HCT116 (cell line): ENCODE measurements at regions not wholly inside any gene's neighbourhood (a gene's known extent, or its start where the extent isn't known, plus 50 kb on each side); places are given as distances from the start of the nearest gene placed in this dataset.

ENCODE experiments used
- ATAC-seq: fragments of 200-7000 bp; cut with Tn5 transposase; 2 replicates; pipeline ENCODE4 v1.9.1; 2020; ENCODE audit warnings: mild to moderate bottlenecking, moderate library complexity
- BruUV-seq: library from RNA; stranded (reverse); fragments of 400-500 nt; replicated peaks from 2 replicates; lab custom pipeline; 2021; lab: Mats Ljungman, UMichigan
- CTCF ChIA-PET: fragments of 300-600 bp; sonication (Branson Sonifier 250); formaldehyde crosslinking; loops from one replicate; lab custom pipeline; 2021; ENCODE audit warnings: antibody characterized with exemption; lab: Charles Lee
- POLR2A ChIA-PET: fragments of 300-600, 350-600 bp; sonication (Branson Sonifier 250); formaldehyde crosslinking; loops from one replicate; lab custom pipeline; 2021; ENCODE audit warnings: antibody characterized with exemption; lab: Charles Lee
- RAD21 ChIA-PET, 2 experiments: fragments of 300-600 bp; sonication (Branson Sonifier 250); formaldehyde crosslinking; loops; one replicate each; lab custom pipeline; 2023; ENCODE audit warnings: low total read pairs in 2 of 2; ENCODE audit not compliant: uncharacterized antibody in 2 of 2, unreplicated experiment in 2 of 2, low non-redundant PET in 1 of 2; lab: Charles Lee
- DNase-seq: peaks from one replicate; pipeline ENCODE4 v3.0.0-alpha.2; 2010; ENCODE audit warnings: low read depth, low spot score
- H2AFZ ChIP-seq: fragments of 200-600 bp; shearing (Covaris generic), sonication (generic); 2 replicates; pipeline ENCODE4 v1.6.1; 2017; ENCODE audit warnings: low read depth, mixed run types, mixed read lengths, antibody characterized with exemption, low read length; ENCODE audit not compliant: poor library complexity, severe bottlenecking
- H3K27ac ChIP-seq: 2 replicates; pipeline ENCODE4 v1.5.1; 2012; ENCODE audit warnings: low read depth, low read length
- H3K27me3 ChIP-seq: fragments of 200-600 bp; sonication (generic); 2 replicates; pipeline ENCODE4 v1.6.1; 2016; ENCODE audit warnings: mixed run types, low read length, mixed read lengths; ENCODE audit not compliant: insufficient read depth
- H3K36me3 ChIP-seq, 2 experiments: fragments of 200-500 bp in 1 of 2; fragments of 200-600 bp in 1 of 2; sonication (Bioruptor generic) in 1 of 2; sonication (generic) in 1 of 2; 2 replicates each; pipeline versions ENCODE4 v1.5.1 to v1.6.1; 2014 to 2016; ENCODE audit warnings: low read length in 2 of 2, inconsistent platforms in 1 of 2, mixed read lengths in 1 of 2, mixed run types in 1 of 2; ENCODE audit not compliant: insufficient read depth in 2 of 2, control insufficient read depth in 1 of 2
- H3K4me1 ChIP-seq, 2 experiments: fragments of 200-600 bp in 1 of 2; sonication (generic) in 1 of 2; 2 replicates each; pipeline versions ENCODE4 v1.5.1 to v1.6.1; 2012 to 2017; ENCODE audit warnings: low read length in 2 of 2, inconsistent platforms in 1 of 2, mild to moderate bottlenecking in 1 of 2, mixed read lengths in 1 of 2, mixed run types in 1 of 2, moderate library complexity in 1 of 2; ENCODE audit not compliant: insufficient read depth in 2 of 2, control insufficient read depth in 1 of 2
- H3K4me2 ChIP-seq: fragments of 200-600 bp; sonication (generic); 2 replicates; pipeline ENCODE4 v1.6.1; 2017; ENCODE audit warnings: mixed run types, low read length, mixed read lengths
- H3K4me3 ChIP-seq, 2 experiments: fragments of 200-600 bp in 1 of 2; sonication (generic) in 1 of 2; replicated peaks in 1 of 2; 2 replicates each; pipeline ENCODE4 v1.5.1; 2011 to 2016; ENCODE audit warnings: low read length in 2 of 2, control low read depth in 1 of 2, low read depth in 1 of 2, mild to moderate bottlenecking in 1 of 2, mixed read lengths in 1 of 2, mixed run types in 1 of 2
- H3K79me2 ChIP-seq: fragments of 200-600 bp; sonication (generic); 2 replicates; pipeline ENCODE4 v1.6.1; 2017; ENCODE audit warnings: mild to moderate bottlenecking, mixed run types, low read length, moderate library complexity, mixed read lengths; ENCODE audit not compliant: insufficient read depth
- H3K9ac ChIP-seq: fragments of 200-600 bp; sonication (generic); 2 replicates; pipeline ENCODE4 v1.6.1; 2016; ENCODE audit warnings: low read length, mixed read lengths
- H3K9me2 ChIP-seq: fragments of 200-600 bp; sonication (generic), shearing (Covaris generic); 2 replicates; pipeline ENCODE4 v1.6.1; 2017; ENCODE audit warnings: mixed run types, mild to moderate bottlenecking, moderate library complexity; ENCODE audit not compliant: insufficient read depth
- H3K9me3 ChIP-seq, 2 experiments: fragments of 200-500 bp in 1 of 2; fragments of 200-600 bp in 1 of 2; sonication (Bioruptor generic) in 1 of 2; sonication (generic) in 1 of 2; 2 replicates each; pipeline ENCODE4 v1.6.1; 2014 to 2017; ENCODE audit warnings: low read length in 2 of 2, mixed read lengths in 2 of 2, inconsistent platforms in 1 of 2, low read depth in 1 of 2, mild to moderate bottlenecking in 1 of 2, mixed run types in 1 of 2, moderate library complexity in 1 of 2; ENCODE audit not compliant: control insufficient read depth in 1 of 2, insufficient read depth in 1 of 2
- H4K20me1 ChIP-seq: fragments of 200-600 bp; sonication (generic), shearing (Covaris generic); 2 replicates; pipeline ENCODE4 v1.6.1; 2017; ENCODE audit warnings: mixed run types, mild to moderate bottlenecking, moderate library complexity; ENCODE audit not compliant: insufficient read depth
- CEBPB ChIP-seq: IDR thresholded peaks from 2 replicates; pipeline ENCODE4 v1.6.1; 2012; ENCODE audit warnings: low read depth
- EGR1 ChIP-seq: IDR thresholded peaks from 2 replicates; pipeline ENCODE4 v1.6.1; 2012; ENCODE audit warnings: low read depth
- FOSL1 ChIP-seq: IDR thresholded peaks from 2 replicates; pipeline ENCODE4 v1.6.1; 2012; ENCODE audit warnings: low read depth
- JUND ChIP-seq: IDR thresholded peaks from 2 replicates; pipeline ENCODE4 v1.6.1; 2012
- POLR2A ChIP-seq: IDR thresholded peaks from 2 replicates; pipeline ENCODE4 v1.7.0; 2011; ENCODE audit warnings: borderline replicate concordance; ENCODE audit not compliant: insufficient read depth, insufficient read length; ENCODE audit errors: extremely low read depth
- RAD21 ChIP-seq: IDR thresholded peaks from 2 replicates; pipeline ENCODE4 v1.6.1; 2012; ENCODE audit warnings: low read depth, mild to moderate bottlenecking
- SIN3A ChIP-seq: IDR thresholded peaks from 2 replicates; pipeline ENCODE4 v1.6.1; 2012; ENCODE audit warnings: low read depth
- SP1 ChIP-seq: IDR thresholded peaks from 2 replicates; pipeline ENCODE4 v1.6.1; 2012; ENCODE audit warnings: low read depth
- intact Hi-C: fragments of 100-400 bp; cut with micrococcal nuclease; formaldehyde crosslinking; loops from 2 replicates; pipeline ENCODE4 v1.10.0; 2022
- TF ChIP-seq, protein P1 (sequence below), 3 experiments: fragments of 200-600 bp in 1 of 3; sonication (generic) in 1 of 3; IDR thresholded peaks in 2 of 3; conservative IDR thresholded peaks in 1 of 3; 2 replicates each; pipeline ENCODE4 v1.5.1; 2012 to 2017; ENCODE audit warnings: low read depth in 2 of 3, low read length in 2 of 3, antibody characterized with exemption in 1 of 3, borderline replicate concordance in 1 of 3, control low read depth in 1 of 3, mild to moderate bottlenecking in 1 of 3, mixed read lengths in 1 of 3, mixed run types in 1 of 3, moderate library complexity in 1 of 3; ENCODE audit not compliant: insufficient read depth in 1 of 3
- TF ChIP-seq, protein P2 (sequence below): IDR thresholded peaks from 2 replicates; pipeline ENCODE4 v1.6.1; 2012; ENCODE audit warnings: low read depth
- TF ChIP-seq, protein P3 (sequence below): IDR thresholded peaks from 2 replicates; pipeline ENCODE4 v1.6.1; 2012

DNA sequence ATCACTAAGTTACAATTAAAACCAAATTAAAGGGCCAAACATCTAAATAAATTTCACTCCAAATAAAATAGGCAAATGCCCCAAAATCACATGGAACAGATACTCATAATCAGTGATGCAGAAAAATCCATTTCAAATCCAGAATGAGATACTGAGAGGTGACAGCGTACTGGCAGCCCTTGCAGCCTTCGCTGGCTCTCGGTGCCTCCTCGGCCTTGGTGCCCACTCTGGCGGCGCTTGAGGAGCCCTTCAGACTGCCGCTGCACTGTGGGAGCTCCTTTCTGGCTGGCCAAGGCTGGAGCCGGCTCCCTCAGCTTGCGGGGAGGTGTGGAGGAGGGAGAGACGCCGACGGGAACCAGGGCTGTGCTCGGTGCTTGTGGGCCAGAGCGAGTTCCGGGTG, 761.2 kb upstream of the AMELY start:
- POLR2A ChIA-PET = no interaction called here
- BruUV-seq = no TSS peak
- CTCF ChIA-PET = no interaction called here

More for the DNA sequence above, 761.2 kb upstream of the AMELY start:
- no peak overlapping the region for H2AFZ ChIP-seq
- ATAC-seq (no peak), DNase-seq (no peak)
- no peaks in the 10 kb centered on the region for H3K79me2 ChIP-seq
- no peaks in the 10 kb centered on the region for H3K27me3 ChIP-seq
- no peak overlapping the region for H3K4me3 ChIP-seq
- no peak overlapping the region for H3K9ac ChIP-seq
- no peak overlapping the region for H3K4me2 ChIP-seq
- no peak overlapping the region for H3K27ac ChIP-seq
- RAD21 ChIA-PET = no interaction called here
- H3K9me3 ChIP-seq = no peaks in the 10 kb centered on the region
- intact Hi-C loops = no loop called here
- H3K9me2 ChIP-seq = no peaks in the 10 kb centered on the region
- no peaks in the 10 kb centered on the region for H3K4me1 ChIP-seq
- no peaks in the 10 kb centered on the region for H4K20me1 ChIP-seq
- H3K36me3 ChIP-seq = no peaks in the 10 kb centered on the region
- TF ChIP-seq, protein P1, sequence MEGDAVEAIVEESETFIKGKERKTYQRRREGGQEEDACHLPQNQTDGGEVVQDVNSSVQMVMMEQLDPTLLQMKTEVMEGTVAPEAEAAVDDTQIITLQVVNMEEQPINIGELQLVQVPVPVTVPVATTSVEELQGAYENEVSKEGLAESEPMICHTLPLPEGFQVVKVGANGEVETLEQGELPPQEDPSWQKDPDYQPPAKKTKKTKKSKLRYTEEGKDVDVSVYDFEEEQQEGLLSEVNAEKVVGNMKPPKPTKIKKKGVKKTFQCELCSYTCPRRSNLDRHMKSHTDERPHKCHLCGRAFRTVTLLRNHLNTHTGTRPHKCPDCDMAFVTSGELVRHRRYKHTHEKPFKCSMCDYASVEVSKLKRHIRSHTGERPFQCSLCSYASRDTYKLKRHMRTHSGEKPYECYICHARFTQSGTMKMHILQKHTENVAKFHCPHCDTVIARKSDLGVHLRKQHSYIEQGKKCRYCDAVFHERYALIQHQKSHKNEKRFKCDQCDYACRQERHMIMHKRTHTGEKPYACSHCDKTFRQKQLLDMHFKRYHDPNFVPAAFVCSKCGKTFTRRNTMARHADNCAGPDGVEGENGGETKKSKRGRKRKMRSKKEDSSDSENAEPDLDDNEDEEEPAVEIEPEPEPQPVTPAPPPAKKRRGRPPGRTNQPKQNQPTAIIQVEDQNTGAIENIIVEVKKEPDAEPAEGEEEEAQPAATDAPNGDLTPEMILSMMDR (IDR thresholded peaks at IDR 0.05 in 2 of 3, conservative IDR thresholded peaks at IDR 0.05 in 1 of 3; ENCODE audit: borderline replicate concordance in 1 of 3, insufficient read depth in 1 of 3, low read depth in 2 of 3, low read length in 2 of 3) = no peak
- TF ChIP-seq SIN3A (no peak), CEBPB (no peak), FOSL1 (no peak), POLR2A (no peak), EGR1 (no peak), JUND (no peak), RAD21 (no peak), SP1 (no peak)
- TF ChIP-seq, protein P2, sequence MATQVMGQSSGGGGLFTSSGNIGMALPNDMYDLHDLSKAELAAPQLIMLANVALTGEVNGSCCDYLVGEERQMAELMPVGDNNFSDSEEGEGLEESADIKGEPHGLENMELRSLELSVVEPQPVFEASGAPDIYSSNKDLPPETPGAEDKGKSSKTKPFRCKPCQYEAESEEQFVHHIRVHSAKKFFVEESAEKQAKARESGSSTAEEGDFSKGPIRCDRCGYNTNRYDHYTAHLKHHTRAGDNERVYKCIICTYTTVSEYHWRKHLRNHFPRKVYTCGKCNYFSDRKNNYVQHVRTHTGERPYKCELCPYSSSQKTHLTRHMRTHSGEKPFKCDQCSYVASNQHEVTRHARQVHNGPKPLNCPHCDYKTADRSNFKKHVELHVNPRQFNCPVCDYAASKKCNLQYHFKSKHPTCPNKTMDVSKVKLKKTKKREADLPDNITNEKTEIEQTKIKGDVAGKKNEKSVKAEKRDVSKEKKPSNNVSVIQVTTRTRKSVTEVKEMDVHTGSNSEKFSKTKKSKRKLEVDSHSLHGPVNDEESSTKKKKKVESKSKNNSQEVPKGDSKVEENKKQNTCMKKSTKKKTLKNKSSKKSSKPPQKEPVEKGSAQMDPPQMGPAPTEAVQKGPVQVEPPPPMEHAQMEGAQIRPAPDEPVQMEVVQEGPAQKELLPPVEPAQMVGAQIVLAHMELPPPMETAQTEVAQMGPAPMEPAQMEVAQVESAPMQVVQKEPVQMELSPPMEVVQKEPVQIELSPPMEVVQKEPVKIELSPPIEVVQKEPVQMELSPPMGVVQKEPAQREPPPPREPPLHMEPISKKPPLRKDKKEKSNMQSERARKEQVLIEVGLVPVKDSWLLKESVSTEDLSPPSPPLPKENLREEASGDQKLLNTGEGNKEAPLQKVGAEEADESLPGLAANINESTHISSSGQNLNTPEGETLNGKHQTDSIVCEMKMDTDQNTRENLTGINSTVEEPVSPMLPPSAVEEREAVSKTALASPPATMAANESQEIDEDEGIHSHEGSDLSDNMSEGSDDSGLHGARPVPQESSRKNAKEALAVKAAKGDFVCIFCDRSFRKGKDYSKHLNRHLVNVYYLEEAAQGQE = no peak
- TF ChIP-seq, protein P3, sequence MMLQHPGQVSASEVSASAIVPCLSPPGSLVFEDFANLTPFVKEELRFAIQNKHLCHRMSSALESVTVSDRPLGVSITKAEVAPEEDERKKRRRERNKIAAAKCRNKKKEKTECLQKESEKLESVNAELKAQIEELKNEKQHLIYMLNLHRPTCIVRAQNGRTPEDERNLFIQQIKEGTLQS = no peak
- TF ChIP-seq, all 23 proteins: peak for 0
